ENCODE measurements at regions not wholly inside any gene's neighbourhood (a gene's known extent, or its start where the extent isn't known, plus 50 kb on each side); places are given as distances from the start of the nearest gene placed in this dataset.
"Not testable (repeated sequence)": the region's sequence is repeated elsewhere in the genome, so short reads cannot be mapped to it uniquely, and the experiment has no call there.

- FAIRE-seq (no peak), DNase-seq (ENCODE audit: insufficient read length) (no peak)
- TF ChIP-seq TAF1 (IDR thresholded peaks at IDR 0.05; ENCODE audit: borderline replicate concordance, low read depth, low read length) (no peak), POLR2AphosphoS5 (IDR thresholded peaks at IDR 0.05; ENCODE audit: low read depth, low read length) (no peak), POLR2A (IDR thresholded peaks at IDR 0.05; ENCODE audit: low read depth, low read length) (no peak)
These were observed 418.2 kb upstream of the SLC39A10 start for GRCh38 chr2:195238826-195239225.

GRCh38 chr2:195238379-195238778 lies 418.6 kb upstream of the SLC39A10 start:
- DNase-seq (ENCODE audit: insufficient read length) (no peak), FAIRE-seq (no peak)
- no peak for TF ChIP-seq POLR2AphosphoS5 (IDR thresholded peaks at IDR 0.05; ENCODE audit: low read depth, low read length)
- no peak for TF ChIP-seq POLR2A (IDR thresholded peaks at IDR 0.05; ENCODE audit: low read depth, low read length)
- TF ChIP-seq TAF1 (IDR thresholded peaks at IDR 0.05; ENCODE audit: borderline replicate concordance, low read depth, low read length): no peak

- not testable (repeated sequence) for FAIRE-seq; DNase-seq (ENCODE audit: insufficient read length)
These were observed 428.5 kb upstream of the SLC39A10 start for GRCh38 chr2:195228547-195228946.

- TF ChIP-seq POLR2A (IDR thresholded peaks at IDR 0.05; ENCODE audit: low read depth, low read length) (no peak), POLR2AphosphoS5 (IDR thresholded peaks at IDR 0.05; ENCODE audit: low read depth, low read length) (no peak), TAF1 (IDR thresholded peaks at IDR 0.05; ENCODE audit: borderline replicate concordance, low read depth, low read length) (no peak)
These were observed 443.0 kb upstream of the SLC39A10 start for GRCh38 chr2:195214072-195214471.

GRCh38 chr2:195212586-195212985 lies 444.4 kb upstream of the SLC39A10 start:
- TF ChIP-seq TAF1 (IDR thresholded peaks at IDR 0.05; ENCODE audit: borderline replicate concordance, low read depth, low read length): no peak
- TF ChIP-seq POLR2AphosphoS5 (IDR thresholded peaks at IDR 0.05; ENCODE audit: low read depth, low read length): no peak
- TF ChIP-seq POLR2A (IDR thresholded peaks at IDR 0.05; ENCODE audit: low read depth, low read length): no peak
- FAIRE-seq (no peak), DNase-seq (ENCODE audit: insufficient read length) (no peak)

More at GRCh38 chr2:195214072-195214471, 443.0 kb upstream of the SLC39A10 start:
- no peak for DNase-seq (ENCODE audit: insufficient read length)
- no peak for FAIRE-seq

- TF ChIP-seq TAF1 (IDR thresholded peaks at IDR 0.05; ENCODE audit: borderline replicate concordance, low read depth, low read length) (no peak), POLR2A (IDR thresholded peaks at IDR 0.05; ENCODE audit: low read depth, low read length) (no peak), POLR2AphosphoS5 (IDR thresholded peaks at IDR 0.05; ENCODE audit: low read depth, low read length) (no peak)
- FAIRE-seq (no peak), DNase-seq (ENCODE audit: insufficient read length) (no peak)
These were observed 454.7 kb upstream of the SLC39A10 start for GRCh38 chr2:195202163-195202845.

- DNase-seq (ENCODE audit: insufficient read length) (no peak), FAIRE-seq (no peak)
- TF ChIP-seq POLR2A (IDR thresholded peaks at IDR 0.05; ENCODE audit: low read depth, low read length) (no peak), POLR2AphosphoS5 (IDR thresholded peaks at IDR 0.05; ENCODE audit: low read depth, low read length) (no peak), TAF1 (IDR thresholded peaks at IDR 0.05; ENCODE audit: borderline replicate concordance, low read depth, low read length) (no peak)
These were observed 457.2 kb upstream of the SLC39A10 start for GRCh38 chr2:195199864-195200263.

GRCh38 chr2:195181059-195181705 lies 475.8 kb upstream of the SLC39A10 start:
- no peak for FAIRE-seq
- TF ChIP-seq TAF1 (IDR thresholded peaks at IDR 0.05; ENCODE audit: borderline replicate concordance, low read depth, low read length): no peak
- no peak for TF ChIP-seq POLR2A (IDR thresholded peaks at IDR 0.05; ENCODE audit: low read depth, low read length)
- no peak for TF ChIP-seq POLR2AphosphoS5 (IDR thresholded peaks at IDR 0.05; ENCODE audit: low read depth, low read length)
- no peak for DNase-seq (ENCODE audit: insufficient read length)

- FAIRE-seq (no peak), DNase-seq (ENCODE audit: insufficient read length) (no peak)
- TF ChIP-seq POLR2A (IDR thresholded peaks at IDR 0.05; ENCODE audit: low read depth, low read length) (no peak), POLR2AphosphoS5 (IDR thresholded peaks at IDR 0.05; ENCODE audit: low read depth, low read length) (no peak)
These were observed 488.7 kb upstream of the SLC39A10 start for GRCh38 chr2:195168369-195168768.

- DNase-seq (ENCODE audit: insufficient read length): no peak
- no peak for TF ChIP-seq POLR2AphosphoS5 (IDR thresholded peaks at IDR 0.05; ENCODE audit: low read depth, low read length)
- no peak for TF ChIP-seq TAF1 (IDR thresholded peaks at IDR 0.05; ENCODE audit: borderline replicate concordance, low read depth, low read length)
- no peak for TF ChIP-seq POLR2A (IDR thresholded peaks at IDR 0.05; ENCODE audit: low read depth, low read length)
- FAIRE-seq: no peak
These were observed 492.1 kb upstream of the SLC39A10 start for GRCh38 chr2:195164930-195165329.

GRCh38 chr2:195162918-195163317 lies 494.1 kb upstream of the SLC39A10 start:
- TF ChIP-seq POLR2A (IDR thresholded peaks at IDR 0.05; ENCODE audit: low read depth, low read length) (no peak), TAF1 (IDR thresholded peaks at IDR 0.05; ENCODE audit: borderline replicate concordance, low read depth, low read length) (no peak), POLR2AphosphoS5 (IDR thresholded peaks at IDR 0.05; ENCODE audit: low read depth, low read length) (no peak)
- DNase-seq (ENCODE audit: insufficient read length) (no peak), FAIRE-seq (no peak)

- DNase-seq (ENCODE audit: insufficient read length) (no peak), FAIRE-seq (no peak)
- TF ChIP-seq POLR2A (IDR thresholded peaks at IDR 0.05; ENCODE audit: low read depth, low read length): no peak
- no peak for TF ChIP-seq TAF1 (IDR thresholded peaks at IDR 0.05; ENCODE audit: borderline replicate concordance, low read depth, low read length)
- no peak for TF ChIP-seq POLR2AphosphoS5 (IDR thresholded peaks at IDR 0.05; ENCODE audit: low read depth, low read length)
These were observed 494.8 kb upstream of the SLC39A10 start for GRCh38 chr2:195162194-195162593.

All from GM12892 (cell line).